ENCODE measurements at regions not wholly inside any gene's neighbourhood (a gene's known extent, or its start where the extent isn't known, plus 50 kb on each side); places are given as distances from the start of the nearest gene placed in this dataset.

GRCh38 chr9:99441829-99442228, 219.7 kb downstream of the SEC61B start:
- DNase-seq = no peak

- DNase-seq = no peak
These were observed 223.3 kb downstream of the SEC61B start for GRCh38 chr9:99445371-99445891.

GRCh38 chr9:99445920-99446319, 223.8 kb downstream of the SEC61B start:
- DNase-seq = no peak

GRCh38 chr9:99447951-99448350, 225.9 kb downstream of the SEC61B start:
- no peak for DNase-seq

GRCh38 chr9:99449726-99450125, 227.6 kb downstream of the SEC61B start:
- DNase-seq = no peak

- DNase-seq = no peak
These were observed 229.1 kb downstream of the SEC61B start for GRCh38 chr9:99451112-99451606.

- DNase-seq = no peak
These were observed 235.3 kb downstream of the SEC61B start for GRCh38 chr9:99457406-99457805.

GRCh38 chr9:99457981-99458380, 235.9 kb downstream of the SEC61B start:
- DNase-seq = no peak

GRCh38 chr9:99459919-99460318, 237.8 kb downstream of the SEC61B start:
- DNase-seq = no peak

- no peak for DNase-seq
These were observed 241.0 kb downstream of the SEC61B start for GRCh38 chr9:99463131-99463530.

GRCh38 chr9:99464568-99464967, 242.5 kb downstream of the SEC61B start:
- no peak for DNase-seq

GRCh38 chr9:99465231-99465907, 243.3 kb downstream of the SEC61B start:
- DNase-seq = no peak

- no peak for DNase-seq
These were observed 244.0 kb downstream of the SEC61B start for GRCh38 chr9:99466104-99466503.

GRCh38 chr9:99466781-99467180, 244.7 kb downstream of the SEC61B start:
- DNase-seq = no peak

- DNase-seq = no peak
These were observed 249.0 kb downstream of the SEC61B start for GRCh38 chr9:99471033-99471432.

GRCh38 chr9:99472240-99472915, 250.3 kb downstream of the SEC61B start:
- no peak for DNase-seq

GRCh38 chr9:99472916-99473245, 250.8 kb downstream of the SEC61B start:
- no peak for DNase-seq

- DNase-seq = no peak
These were observed 252.1 kb downstream of the SEC61B start for GRCh38 chr9:99474186-99474585.

GRCh38 chr9:99475401-99476065, 253.5 kb downstream of the SEC61B start:
- DNase-seq = no peak

- no peak for DNase-seq
These were observed 256.5 kb downstream of the SEC61B start for GRCh38 chr9:99478469-99479027.

- no peak for DNase-seq
These were observed 257.8 kb downstream of the SEC61B start for GRCh38 chr9:99479929-99480328.

- DNase-seq = no peak
These were observed 263.4 kb downstream of the SEC61B start for GRCh38 chr9:99485459-99485858.

- no peak for DNase-seq
These were observed 264.6 kb downstream of the SEC61B start for GRCh38 chr9:99486684-99487083.

All from activated CD8-positive, alpha-beta memory T cell treated with anti-CD3 and anti-CD28 coated beads for 24 hours (primary cell).